ENCODE measurements at regions not wholly inside any gene's neighbourhood (a gene's known extent, or its start where the extent isn't known, plus 50 kb on each side); places are given as distances from the start of the nearest gene placed in this dataset.
A peak's percentile ranks its signal among the peaks of the same experiment; 100 is the strongest.

DNA sequence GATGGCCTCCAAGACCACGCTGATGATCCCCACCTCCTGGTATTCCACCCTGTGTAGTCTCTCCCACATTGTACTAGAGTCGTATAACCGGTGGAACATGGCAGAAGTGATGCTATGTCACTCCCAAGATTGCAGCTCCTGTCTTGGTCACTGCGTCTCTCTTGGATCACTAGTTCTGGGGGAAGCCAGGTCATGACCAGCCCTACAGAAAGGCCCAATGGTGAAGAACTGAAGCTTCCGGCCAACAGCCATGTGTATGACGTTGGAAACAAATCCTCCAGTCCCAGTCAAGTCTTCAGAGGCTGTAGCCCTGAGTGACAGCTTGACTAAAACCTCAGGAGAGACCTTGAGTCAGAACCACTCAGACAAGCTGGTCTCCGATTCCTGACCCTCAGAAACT is 61.9 kb upstream of the FNDC3B start:
- peak overlapping the region in 1 of 5 donors; percentile 45 for H3K27ac ChIP-seq
- WGBS, 5 donors = 93 to 98% (median 95%) methylated on average over 7 of the region's 7 CpGs

DNA sequence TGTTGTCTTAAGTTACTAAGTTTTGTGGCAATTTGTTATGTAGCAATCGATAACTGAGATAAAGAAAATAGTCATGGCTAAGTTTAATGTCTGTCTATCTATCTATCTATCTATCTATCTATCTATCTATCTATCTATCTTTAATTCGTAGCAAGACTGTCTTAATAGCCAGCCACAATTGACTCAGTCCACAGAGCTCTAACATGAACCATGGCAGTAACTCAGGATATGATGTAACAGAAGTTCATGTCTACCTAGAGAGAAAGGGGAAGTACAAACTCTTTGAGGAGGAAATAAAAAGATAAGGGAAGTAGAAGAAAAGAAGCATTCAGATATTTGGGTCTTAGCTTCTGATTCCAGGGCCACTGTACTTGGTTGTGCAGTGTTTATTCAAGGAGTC is 61.5 kb upstream of the FNDC3B start:
- Histone ChIP-seq H3K4me3 (no peak overlapping the region), H3K4me1 (peaks cover 0 to 15% (median 0%) of the 10 kb centered on the region in 4 donors), H3K36me3 (no peaks in the 10 kb centered on the region), H3K9me3 (no peaks in the 10 kb centered on the region), H3K27ac (peak overlapping the region in 2 of 5 donors; percentile 2 to 45), H3K27me3 (no peaks in the 10 kb centered on the region)
- 77 to 93% (median 83%) methylated on average over 2 of the region's 2 CpGs for WGBS, 5 donors
- DNase-seq = no peak
- TF ChIP-seq, protein P1, sequence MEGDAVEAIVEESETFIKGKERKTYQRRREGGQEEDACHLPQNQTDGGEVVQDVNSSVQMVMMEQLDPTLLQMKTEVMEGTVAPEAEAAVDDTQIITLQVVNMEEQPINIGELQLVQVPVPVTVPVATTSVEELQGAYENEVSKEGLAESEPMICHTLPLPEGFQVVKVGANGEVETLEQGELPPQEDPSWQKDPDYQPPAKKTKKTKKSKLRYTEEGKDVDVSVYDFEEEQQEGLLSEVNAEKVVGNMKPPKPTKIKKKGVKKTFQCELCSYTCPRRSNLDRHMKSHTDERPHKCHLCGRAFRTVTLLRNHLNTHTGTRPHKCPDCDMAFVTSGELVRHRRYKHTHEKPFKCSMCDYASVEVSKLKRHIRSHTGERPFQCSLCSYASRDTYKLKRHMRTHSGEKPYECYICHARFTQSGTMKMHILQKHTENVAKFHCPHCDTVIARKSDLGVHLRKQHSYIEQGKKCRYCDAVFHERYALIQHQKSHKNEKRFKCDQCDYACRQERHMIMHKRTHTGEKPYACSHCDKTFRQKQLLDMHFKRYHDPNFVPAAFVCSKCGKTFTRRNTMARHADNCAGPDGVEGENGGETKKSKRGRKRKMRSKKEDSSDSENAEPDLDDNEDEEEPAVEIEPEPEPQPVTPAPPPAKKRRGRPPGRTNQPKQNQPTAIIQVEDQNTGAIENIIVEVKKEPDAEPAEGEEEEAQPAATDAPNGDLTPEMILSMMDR (IDR thresholded peaks at IDR 0.05) = no peak
- TF ChIP-seq EP300 (IDR thresholded peaks at IDR 0.05) = no peak
- no peak for TF ChIP-seq POLR2AphosphoS5 (IDR thresholded peaks at IDR 0.05)
- TF ChIP-seq POLR2A (IDR thresholded peaks at IDR 0.05) = no peak
- intact Hi-C loops (cut with DNase I; ENCODE audit: low total_unique reads) = no loop called here

More for the DNA sequence above, 61.9 kb upstream of the FNDC3B start:
- Histone ChIP-seq H3K9me3 (no peaks in the 10 kb centered on the region), H3K4me3 (no peak overlapping the region), H3K27me3 (no peaks in the 10 kb centered on the region), H3K36me3 (no peaks in the 10 kb centered on the region), H3K4me1 (peaks cover 0 to 16% (median 0%) of the 10 kb centered on the region in 4 donors)
- intact Hi-C loops (cut with DNase I; ENCODE audit: low total_unique reads) = no loop called here
- TF ChIP-seq EP300 (IDR thresholded peaks at IDR 0.05) = no peak
- TF ChIP-seq, protein P1 (IDR thresholded peaks at IDR 0.05) = no peak
- TF ChIP-seq POLR2AphosphoS5 (IDR thresholded peaks at IDR 0.05) = no peak
- no peak for TF ChIP-seq POLR2A (IDR thresholded peaks at IDR 0.05)
- no peak for DNase-seq

DNA sequence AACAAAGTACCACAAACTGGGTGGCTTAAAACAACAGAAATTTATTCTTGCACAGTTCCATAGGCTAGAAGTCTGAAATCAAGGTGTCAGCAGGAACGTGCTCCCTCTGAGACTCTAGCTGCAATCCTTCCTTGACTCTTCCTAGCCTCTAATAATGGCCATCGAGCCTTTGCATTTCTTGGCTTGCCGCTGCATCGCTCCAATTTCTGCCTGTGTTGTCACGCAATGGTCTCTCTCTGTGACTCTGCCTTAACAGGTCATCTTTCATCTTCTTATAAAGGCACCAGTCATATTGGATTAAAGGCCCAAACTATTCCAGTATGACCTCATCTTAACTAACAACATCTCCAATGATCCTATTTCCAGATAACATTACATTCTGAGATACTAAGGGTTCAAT is 61.0 kb upstream of the FNDC3B start:
- no peaks in the 10 kb centered on the region for H3K9me3 ChIP-seq
- no peak for TF ChIP-seq POLR2A (IDR thresholded peaks at IDR 0.05)
- TF ChIP-seq POLR2AphosphoS5 (IDR thresholded peaks at IDR 0.05) = no peak
- TF ChIP-seq, protein P1 (IDR thresholded peaks at IDR 0.05) = no peak
- TF ChIP-seq EP300 (IDR thresholded peaks at IDR 0.05) = no peak
- H3K4me1 ChIP-seq = peaks cover 0 to 11% (median 0%) of the 10 kb centered on the region in 4 donors
- no peak overlapping the region for H3K4me3 ChIP-seq
- no peaks in the 10 kb centered on the region for H3K27me3 ChIP-seq
- intact Hi-C loops (cut with DNase I; ENCODE audit: low total_unique reads) = no loop called here
- no peaks in the 10 kb centered on the region for H3K36me3 ChIP-seq
- peak overlapping the region in 1 of 5 donors; percentile 2 for H3K27ac ChIP-seq
- WGBS, 5 donors = 86 to 97% (median 95%) methylated on average over 5 of the region's 5 CpGs
- no peak for DNase-seq

GRCh38 chr3:171979081-171979480 is 60.3 kb upstream of the FNDC3B start:
- no peak for DNase-seq
- no peaks in the 10 kb centered on the region for H3K9me3 ChIP-seq
- no peak overlapping the region for H3K27ac ChIP-seq
- TF ChIP-seq POLR2AphosphoS5 (IDR thresholded peaks at IDR 0.05) (no peak), EP300 (IDR thresholded peaks at IDR 0.05) (no peak), POLR2A (IDR thresholded peaks at IDR 0.05) (no peak)
- TF ChIP-seq, protein P1 (IDR thresholded peaks at IDR 0.05) = no peak
- H3K27me3 ChIP-seq = no peaks in the 10 kb centered on the region
- peaks cover 0 to 11% (median 0%) of the 10 kb centered on the region in 4 donors for H3K4me1 ChIP-seq
- no peaks in the 10 kb centered on the region for H3K36me3 ChIP-seq
- WGBS, 5 donors = 88 to 94% (median 90%) methylated on average over 8 of the region's 8 CpGs
- no peak overlapping the region for H3K4me3 ChIP-seq
- intact Hi-C loops (cut with DNase I; ENCODE audit: low total_unique reads) = no loop called here
